Anterior cingulate cortex (tissue), 58 donors: ENCODE measurements at regions not wholly inside any gene's neighbourhood (a gene's known extent, or its start where the extent isn't known, plus 50 kb on each side); places are given as distances from the start of the nearest gene placed in this dataset.
"Not testable (repeated sequence)": the region's sequence is repeated elsewhere in the genome, so short reads cannot be mapped to it uniquely, and the experiment has no call there.

Experiments
- DNase-seq, 58 donors: peaks; one replicate each; lab custom pipeline; 2025; lab: John Stamatoyannopoulos, UW

DNA sequence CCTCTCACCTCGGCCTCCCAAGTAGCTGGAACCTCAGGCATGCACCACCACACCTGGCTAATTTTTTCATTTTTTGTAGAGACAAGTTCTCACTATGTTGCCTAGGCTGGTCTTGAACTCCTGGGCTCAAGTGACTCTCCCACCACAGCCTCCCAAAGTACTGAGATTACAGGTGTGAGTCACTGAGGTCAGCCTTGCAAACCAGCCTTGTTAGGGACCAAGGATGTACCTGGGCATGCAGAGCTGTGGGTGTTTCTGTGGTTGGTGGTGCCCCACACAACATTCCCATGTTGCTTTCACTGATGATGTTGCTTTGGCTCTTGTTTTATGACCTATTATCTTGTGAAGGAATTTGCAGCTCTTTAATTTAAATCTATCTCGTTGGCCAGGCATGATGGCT lies 54.8 kb downstream of the OTUD1 start:
- no peak for DNase-seq

DNA sequence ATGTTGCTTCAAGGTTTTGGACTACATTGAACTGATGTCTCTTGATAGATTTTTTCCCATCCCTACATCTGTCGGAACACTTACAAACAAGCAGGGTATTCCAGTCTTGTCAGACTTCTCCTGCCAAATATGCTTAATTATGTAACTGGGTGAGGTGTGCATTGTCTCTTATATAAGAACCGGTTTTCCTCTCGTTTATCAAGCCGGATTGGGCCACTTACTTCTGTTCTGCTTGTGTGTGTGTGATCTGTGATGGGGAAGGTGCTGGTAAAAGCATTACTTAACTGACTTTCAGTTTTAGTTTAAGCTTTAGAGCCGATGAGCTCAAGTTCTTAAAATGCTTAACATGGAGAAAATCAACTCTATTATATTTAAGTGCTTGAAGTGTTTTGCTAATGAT lies 57.9 kb downstream of the OTUD1 start:
- peak in 1 of 58 donors; percentile 4 for DNase-seq

DNA sequence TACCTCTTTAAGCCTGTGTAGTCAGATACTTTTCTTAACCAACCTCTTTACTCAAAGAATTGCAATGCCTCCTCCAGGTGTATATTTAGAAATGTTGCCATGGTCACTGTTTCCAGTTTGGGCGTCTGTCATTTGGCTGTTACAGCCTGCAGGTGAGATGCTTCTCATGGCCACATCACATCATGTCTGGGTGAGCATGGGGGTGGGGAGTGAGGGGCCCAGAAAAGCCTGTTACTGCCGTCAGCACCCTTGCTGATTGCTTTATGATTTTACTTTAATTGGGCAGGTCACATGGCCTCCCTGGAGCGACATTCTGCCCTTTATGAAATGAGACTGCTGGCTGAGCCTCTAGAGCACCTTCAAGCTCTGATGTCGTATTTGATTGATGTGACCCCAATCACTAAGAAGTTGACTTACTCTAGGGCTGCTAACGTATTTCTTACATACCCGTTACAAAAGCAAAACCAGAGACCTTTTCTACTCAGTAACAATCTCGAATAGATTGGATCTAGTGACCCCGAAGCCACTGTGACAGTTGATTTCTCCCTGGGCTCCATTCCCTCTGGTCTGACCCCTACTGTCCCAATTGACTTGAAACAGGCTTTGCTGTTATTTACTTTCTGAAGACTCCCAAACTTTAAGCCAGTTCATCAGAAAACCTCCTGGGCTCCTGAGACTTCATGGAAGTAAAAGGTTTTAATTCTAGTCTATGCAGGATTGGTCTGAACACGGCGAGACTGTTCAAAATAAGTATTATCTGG lies 60.7 kb downstream of the OTUD1 start:
- peak in 1 of 58 donors; percentile 3 for DNase-seq

DNA sequence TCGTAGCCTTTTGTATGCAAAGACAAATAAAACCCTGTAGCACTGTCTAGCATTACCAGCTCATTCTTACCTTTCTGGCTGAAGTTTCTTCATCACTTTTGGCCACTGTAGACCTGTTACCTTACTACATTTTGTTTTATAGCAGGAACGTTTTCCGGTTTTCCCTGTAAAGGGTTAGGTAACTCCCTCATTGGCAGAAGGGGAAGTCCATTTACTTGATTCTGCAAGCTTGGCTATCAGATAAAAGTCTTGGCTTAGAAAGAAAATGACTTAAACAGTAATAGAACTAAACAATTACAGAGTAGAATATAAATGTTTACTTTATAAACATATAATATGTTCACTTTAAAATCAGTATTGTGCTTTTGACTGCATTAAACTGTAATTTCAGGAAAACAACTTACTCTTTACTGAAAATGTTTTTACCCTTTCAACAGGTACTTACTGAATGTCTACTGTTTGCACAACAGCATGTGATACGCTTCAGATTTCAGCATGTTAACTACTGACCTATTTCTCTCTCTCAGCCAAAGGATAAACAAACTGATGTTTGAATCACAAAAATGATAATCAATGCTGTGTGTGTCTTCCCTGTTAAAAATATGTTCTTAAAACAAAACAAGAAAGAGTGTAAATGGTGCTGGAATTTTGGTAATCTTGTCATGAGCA lies 67.1 kb downstream of the OTUD1 start:
- DNase-seq: no peak

DNA sequence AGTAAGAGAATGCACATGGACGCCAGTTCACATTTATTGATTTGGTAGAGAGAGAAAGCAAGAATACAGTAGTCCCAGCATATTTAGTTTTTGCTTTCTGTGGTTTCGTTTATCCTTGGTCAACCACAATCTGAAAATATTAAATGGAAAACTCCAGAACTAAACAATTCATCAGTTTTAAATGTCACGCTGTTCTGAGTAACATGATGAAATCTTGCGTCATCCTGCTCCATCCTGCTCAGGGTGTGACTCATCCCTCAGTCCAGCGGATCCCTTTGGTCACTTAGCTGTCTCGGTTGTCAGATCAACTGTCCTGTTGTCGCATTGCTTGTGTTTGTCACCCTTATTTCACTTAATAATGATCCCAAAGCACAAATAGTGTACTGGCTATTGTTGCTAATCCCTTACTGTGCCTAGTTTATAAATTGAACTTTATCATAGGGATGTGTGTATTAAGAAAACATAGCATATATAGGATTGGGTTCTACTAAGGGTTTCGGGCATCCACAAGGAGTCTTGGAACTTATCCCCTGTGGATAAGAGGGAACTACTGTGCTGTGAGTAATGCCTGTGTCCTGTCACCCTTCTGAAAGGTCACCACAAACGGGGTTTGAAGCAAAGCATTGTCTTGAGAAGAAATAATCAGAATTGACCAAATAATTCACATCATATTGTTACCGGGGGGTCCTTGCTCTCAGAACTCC lies 73.6 kb downstream of the OTUD1 start:
- no peak for DNase-seq

DNA sequence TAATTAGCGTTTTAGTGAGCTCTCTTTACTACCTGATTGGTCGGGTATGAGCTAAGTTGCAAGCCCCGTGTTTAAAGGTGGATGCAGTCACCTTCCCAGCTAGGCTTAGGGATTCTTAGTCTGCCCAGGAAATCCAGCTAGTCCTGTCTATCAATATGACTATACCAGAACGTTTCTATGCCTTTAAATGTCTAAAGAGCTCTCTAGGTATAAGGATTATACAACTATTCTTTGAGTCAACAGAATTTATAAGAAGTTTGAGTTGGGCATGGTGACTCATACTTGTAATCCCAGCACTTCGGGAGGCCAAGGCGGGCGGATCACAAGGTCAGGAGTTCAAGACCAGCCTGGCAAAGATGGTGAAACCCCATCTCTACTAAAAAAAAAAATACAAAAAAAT lies 74.7 kb downstream of the OTUD1 start:
- DNase-seq: not testable (repeated sequence)

DNA sequence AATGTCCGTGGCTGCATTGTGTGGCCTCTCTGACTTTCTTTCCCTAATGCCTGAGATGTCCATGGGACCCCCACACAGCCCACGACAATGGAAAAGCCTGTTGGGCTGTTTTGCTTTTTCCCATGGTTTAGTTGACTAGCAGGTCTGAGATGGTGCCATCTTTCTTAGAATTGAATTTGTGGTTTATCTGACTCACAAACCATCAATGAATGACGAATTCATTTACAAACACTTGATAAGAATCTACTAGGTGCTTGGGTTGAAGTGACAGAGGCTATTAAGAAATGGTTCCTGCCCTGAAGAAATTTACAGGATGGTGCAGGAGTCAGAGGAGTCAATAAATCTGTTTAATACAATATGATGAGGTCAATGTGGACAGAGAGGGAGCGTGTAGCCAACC lies 75.4 kb downstream of the OTUD1 start:
- DNase-seq: no peak

DNA sequence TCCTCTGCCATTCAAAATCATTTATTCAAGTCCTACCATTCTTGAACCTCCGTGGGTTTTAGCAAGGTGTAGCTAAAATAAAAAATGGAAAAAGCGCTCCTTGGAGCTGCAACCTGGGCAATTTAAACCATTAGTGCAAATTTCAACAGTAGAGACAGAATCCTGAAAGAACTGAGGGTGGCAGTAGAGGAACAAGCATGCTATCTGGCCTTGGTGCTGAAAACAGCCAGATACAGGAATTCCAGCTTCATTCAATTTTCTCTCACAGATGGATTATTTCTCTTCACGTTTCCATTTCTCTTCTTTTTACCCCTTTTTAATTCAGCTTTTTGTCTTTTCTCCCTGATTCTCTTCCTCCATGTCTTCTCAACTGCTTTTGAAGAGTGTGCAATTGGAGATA lies 77.7 kb downstream of the OTUD1 start:
- DNase-seq: peak in 4 of 58 donors; percentile 8 to 22 (median 15)

DNA sequence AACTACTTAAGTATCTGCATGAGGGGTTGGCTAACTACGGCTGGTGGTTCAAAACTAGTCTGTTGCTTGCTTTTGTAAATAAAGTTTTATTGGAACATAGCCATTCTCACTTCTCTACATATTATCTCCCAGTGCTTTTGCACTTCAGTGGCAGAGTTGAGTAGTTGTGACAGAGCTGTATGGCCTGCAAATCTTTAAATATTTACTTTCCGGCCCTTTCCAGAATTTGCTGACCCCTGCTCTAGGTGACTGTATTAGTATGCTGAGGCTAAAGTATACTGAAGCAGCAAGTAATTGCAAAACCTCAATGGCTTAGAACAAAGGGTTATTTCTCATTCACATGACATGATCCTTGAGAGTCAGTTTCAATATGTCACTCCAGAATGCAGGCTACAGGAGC lies 78.3 kb downstream of the OTUD1 start:
- DNase-seq: no peak

DNA sequence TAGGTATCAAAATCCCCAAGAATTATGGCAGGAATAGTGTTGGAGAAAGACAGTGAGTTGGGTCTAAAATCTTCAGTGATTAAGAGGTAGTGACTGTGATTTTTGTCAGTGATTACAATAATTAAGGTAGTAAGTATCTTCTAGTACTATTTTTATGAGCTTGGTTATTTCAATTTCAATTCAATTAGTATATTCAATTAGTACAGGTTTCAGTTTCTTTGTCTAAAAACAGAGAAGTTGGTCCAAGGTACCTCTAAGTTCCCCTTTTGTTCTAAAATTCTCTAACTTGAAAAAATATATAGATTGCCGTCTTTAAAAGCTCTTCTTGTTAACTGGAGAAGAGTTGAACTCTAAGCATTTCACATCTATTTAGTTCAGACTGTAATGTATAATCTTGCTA lies 82.9 kb downstream of the OTUD1 start:
- DNase-seq: no peak

DNA sequence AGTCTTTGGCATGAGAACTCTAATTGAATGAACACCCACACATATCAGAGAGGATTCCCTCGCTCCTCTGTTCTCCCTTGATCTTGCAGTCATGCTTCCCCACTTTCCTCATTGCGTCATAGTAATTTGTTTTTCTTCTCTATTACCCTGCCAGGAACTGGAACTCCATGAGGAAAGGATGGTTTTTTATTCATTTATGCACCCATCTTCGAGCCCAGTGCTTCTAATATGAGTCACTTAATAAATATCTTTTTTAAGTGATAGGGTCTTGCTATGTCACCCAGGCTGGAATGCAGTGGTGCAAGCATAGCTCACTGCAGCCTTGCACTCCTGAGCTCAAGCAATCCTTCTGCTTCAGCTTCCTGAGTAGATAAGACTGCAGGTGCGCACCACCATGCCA lies 83.5 kb downstream of the OTUD1 start:
- no peak for DNase-seq

DNA sequence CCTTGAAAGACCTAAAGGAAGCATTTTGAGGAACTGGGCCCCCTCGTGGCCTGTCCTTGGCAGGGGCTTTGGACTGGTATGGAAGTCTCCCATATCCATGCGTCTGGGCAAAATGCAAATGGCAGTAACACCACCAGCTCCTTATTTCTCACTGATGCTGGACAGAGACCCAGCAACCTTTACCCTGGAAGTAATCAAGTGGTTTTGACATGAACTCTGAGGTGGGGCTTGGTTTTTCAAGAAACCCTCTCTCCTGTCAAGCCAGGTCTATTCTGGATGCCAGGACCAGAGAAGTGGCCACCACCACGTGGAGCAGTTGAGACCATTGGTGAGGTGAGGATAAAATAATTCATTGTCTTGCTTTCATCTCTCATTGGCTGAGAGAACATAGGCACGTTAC lies 84.4 kb downstream of the OTUD1 start:
- DNase-seq: no peak

DNA sequence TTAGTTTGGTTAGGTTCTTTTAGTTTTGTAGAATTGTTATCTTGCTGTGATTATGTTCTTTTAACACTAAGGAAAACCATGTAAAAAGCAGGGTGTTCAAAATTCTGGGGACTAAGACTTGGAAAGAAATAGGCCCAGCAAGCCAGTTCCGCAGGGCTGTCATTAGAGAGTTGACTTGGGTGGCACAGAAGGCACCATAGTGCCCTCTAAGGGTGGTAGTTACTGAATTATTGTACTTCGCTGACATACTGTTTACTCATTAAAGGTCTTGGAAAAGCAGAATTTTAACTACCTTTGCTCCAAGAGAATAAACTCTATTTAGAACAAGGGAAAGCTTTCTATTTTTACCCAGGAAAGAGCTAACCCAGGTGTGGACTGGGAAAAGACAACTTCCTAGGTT lies 86.5 kb downstream of the OTUD1 start:
- DNase-seq: peak in 5 of 58 donors; percentile 3 to 32 (median 6)

DNA sequence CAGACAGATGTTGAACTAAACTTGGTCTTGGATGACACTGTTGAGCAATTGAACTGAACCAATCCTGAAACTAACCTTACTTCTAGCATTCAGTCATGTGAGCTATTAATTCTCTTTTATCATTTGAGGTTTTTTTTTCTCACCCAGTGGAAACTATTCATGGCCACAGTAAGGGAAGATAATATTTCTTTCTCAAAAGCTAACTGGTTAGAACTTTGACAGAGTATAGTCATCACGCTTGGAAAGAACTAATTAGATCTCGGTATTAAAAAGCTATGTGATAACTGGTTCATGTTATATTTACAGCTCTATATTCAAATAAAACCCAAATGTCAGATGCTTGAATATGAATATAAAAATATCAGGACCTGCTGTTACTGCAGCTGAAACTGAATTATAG lies 89.5 kb downstream of the OTUD1 start:
- no peak for DNase-seq

DNA sequence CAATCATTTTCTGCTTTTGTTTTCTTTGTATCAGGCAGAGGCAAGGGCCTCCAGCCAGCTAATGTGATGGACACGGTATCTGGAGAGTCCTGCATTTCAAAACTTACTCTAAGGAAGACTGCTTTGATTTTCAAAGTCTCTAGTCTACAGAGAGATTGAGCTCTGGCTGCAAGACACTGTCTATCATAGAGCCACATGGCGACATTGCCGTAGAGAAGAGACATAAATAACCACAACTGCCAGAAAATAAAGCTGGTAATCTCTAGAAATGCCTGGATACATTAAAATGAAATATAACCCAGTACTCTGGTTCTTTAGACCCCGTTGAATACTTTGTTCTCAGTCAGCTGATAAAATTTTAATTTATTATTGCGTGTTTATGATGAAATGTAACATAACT lies 90.8 kb downstream of the OTUD1 start:
- no peak for DNase-seq

DNA sequence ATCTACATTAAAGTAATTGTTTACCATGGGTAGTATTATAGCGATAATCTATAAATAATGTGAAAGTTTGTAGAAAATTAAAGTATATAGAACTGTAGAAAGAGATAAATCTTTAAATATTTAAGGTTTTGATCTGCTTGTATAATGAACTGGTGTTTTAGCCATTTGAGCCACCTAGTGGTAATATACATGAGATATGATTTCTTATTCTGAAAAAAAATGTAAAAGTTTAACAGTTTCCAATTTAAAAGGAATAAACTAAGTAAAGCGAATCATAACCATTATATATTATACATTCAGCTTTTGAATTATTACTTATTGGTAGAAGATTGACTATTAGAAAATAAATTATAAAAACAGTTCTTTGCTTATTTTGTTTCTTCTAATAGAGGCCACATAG lies 91.2 kb downstream of the OTUD1 start:
- DNase-seq: no peak

DNA sequence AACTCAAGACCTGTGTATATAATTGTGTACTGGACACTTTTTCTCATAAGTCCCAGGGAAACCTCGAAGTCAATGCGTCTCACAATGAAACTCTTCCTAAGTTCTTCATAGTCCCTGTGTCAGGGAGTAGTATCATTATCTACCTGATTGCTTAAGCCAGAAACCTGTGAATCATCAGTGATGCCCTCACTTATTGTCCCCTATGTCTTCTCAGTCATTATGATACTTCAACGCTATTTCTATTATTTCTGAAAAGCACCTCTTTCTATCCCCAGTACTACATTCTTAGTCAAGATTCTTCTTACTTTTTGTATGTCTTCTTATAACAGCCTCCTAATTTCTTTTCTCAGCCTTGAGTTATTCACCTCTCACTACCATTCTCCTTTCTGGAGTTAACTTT lies 94.3 kb downstream of the OTUD1 start:
- no peak for DNase-seq

DNA sequence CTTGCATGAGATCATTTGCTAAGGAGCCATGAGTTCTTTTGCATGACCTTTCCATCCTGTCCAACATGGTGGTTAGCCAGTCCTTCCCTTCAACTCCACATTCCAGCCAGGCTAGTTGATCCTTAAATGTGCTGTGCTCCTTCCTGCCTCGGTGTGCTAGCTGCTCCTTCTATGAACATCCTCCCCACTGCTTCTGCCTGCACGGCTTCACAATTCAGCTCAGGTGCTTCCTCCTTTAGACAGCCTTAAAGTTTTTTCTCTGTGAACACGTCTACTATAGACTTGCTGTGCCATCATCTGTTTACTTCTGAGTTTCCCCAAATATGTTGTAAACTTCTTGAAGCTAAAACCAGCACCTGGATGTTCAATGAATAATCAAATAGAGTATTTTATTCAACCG lies 95.5 kb downstream of the OTUD1 start:
- no peak for DNase-seq

DNA sequence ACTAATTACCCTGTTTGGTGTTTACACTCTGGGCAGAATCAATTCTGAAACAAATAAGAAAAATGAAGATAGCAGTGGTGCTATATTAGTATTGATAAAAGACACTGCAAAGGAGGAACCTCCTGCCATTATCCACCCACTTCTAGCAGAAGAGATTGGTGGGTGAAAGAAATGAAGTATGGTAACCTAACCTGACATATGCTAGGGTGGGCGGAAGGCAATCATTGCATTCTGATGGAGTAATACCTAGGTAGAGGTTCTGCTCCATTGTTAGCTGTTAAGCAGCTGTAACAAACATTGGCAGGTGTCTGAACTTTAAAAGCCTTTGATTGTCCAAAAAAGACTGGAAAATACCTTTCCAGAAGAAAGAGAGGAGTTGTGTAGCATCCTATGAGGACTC lies 95.9 kb downstream of the OTUD1 start:
- DNase-seq: no peak

DNA sequence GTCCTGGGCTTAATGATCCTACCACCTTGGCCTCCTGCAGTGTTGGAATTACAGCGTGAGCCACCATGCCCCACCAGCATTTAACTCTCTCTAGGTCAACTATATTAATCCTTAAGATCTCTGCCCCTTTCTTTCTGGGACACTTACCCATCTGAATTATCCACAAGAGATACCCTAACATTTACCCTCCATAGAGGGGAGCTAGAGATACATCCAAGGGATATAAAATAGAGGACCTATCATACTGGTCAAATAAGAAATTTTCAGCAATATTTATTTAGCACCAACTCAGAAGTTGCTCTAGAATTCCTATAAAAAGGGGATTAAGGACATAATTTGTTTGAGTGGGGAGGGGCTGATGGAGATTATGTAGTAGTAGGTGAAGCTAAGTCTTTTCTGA lies 96.5 kb downstream of the OTUD1 start:
- no peak for DNase-seq

DNA sequence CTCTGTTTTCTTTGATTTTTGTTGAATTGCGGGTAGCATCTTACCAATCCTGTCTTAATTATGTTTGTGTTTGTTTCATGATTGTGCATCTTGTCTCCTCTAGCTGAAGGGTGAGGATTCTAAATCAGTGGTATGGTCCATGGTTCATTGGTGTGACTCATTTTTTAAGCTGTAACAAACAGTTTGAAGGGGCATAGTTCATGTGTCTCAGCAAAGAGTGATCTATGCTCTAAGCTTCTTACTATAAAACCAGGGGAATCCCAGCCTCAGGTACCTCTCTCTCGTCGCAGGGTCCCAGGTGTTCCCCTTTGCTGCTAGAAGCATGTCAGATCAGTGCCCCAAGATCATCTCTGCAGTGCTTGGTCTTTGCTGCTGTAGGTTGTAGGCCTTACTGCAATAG lies 100.1 kb downstream of the OTUD1 start:
- DNase-seq: no peak
